ENCODE measurements at regions not wholly inside any gene's neighbourhood (a gene's known extent, or its start where the extent isn't known, plus 50 kb on each side); places are given as distances from the start of the nearest gene placed in this dataset.
"Not testable (repeated sequence)": the region's sequence is repeated elsewhere in the genome, so short reads cannot be mapped to it uniquely, and the experiment has no call there.

GRCh38 chr1:73770109-73770905 is 427.7 kb downstream of the LRRIQ3 start:
- DNase-seq (ENCODE audit: low spot score), result no peak

GRCh38 chr1:73766786-73767348 is 431.1 kb downstream of the LRRIQ3 start:
- DNase-seq (ENCODE audit: low spot score), result no peak

GRCh38 chr1:73765551-73766233 is 432.3 kb downstream of the LRRIQ3 start:
- DNase-seq (ENCODE audit: low spot score), result no peak

- DNase-seq (ENCODE audit: low spot score), result no peak
These were observed 436.4 kb downstream of the LRRIQ3 start for GRCh38 chr1:73761559-73761958.

GRCh38 chr1:73759011-73759410 is 439.0 kb downstream of the LRRIQ3 start:
- DNase-seq (ENCODE audit: low spot score), result no peak

GRCh38 chr1:73756817-73757216 is 441.2 kb downstream of the LRRIQ3 start:
- no peak for DNase-seq (ENCODE audit: low spot score)

- no peak for DNase-seq (ENCODE audit: low spot score)
These were observed 442.3 kb downstream of the LRRIQ3 start for GRCh38 chr1:73755649-73756048.

- DNase-seq (ENCODE audit: low spot score), result no peak
These were observed 448.0 kb downstream of the LRRIQ3 start for GRCh38 chr1:73749996-73750395.

GRCh38 chr1:73744985-73745384 is 453.0 kb downstream of the LRRIQ3 start:
- DNase-seq (ENCODE audit: low spot score), result no peak

- no peak for DNase-seq (ENCODE audit: low spot score)
These were observed 461.9 kb downstream of the LRRIQ3 start for GRCh38 chr1:73736125-73736524.

GRCh38 chr1:73727036-73727435 is 470.9 kb downstream of the LRRIQ3 start:
- DNase-seq (ENCODE audit: low spot score), result no peak

GRCh38 chr1:73722055-73722454 is 475.9 kb downstream of the LRRIQ3 start:
- no peak for DNase-seq (ENCODE audit: low spot score)

- DNase-seq (ENCODE audit: low spot score), result no peak
These were observed 480.0 kb downstream of the LRRIQ3 start for GRCh38 chr1:73717976-73718375.

GRCh38 chr1:73711089-73711488 is 486.9 kb downstream of the LRRIQ3 start:
- no peak for DNase-seq (ENCODE audit: low spot score)

- no peak for DNase-seq (ENCODE audit: low spot score)
These were observed 496.1 kb downstream of the LRRIQ3 start for GRCh38 chr1:73701826-73702225.

GRCh38 chr1:73676186-73676585 is 521.8 kb downstream of the LRRIQ3 start:
- DNase-seq (ENCODE audit: low spot score), result no peak

GRCh38 chr1:73674945-73675561 is 522.9 kb downstream of the LRRIQ3 start:
- peak; percentile 3 for DNase-seq (ENCODE audit: low spot score)

GRCh38 chr1:73673971-73674370 is 524.0 kb downstream of the LRRIQ3 start:
- no peak for DNase-seq (ENCODE audit: low spot score)

- no peak for DNase-seq (ENCODE audit: low spot score)
These were observed 526.4 kb downstream of the LRRIQ3 start for GRCh38 chr1:73671530-73671929.

GRCh38 chr1:73667959-73668358 is 530.0 kb downstream of the LRRIQ3 start:
- DNase-seq (ENCODE audit: low spot score), result not testable (repeated sequence)

- no peak for DNase-seq (ENCODE audit: low spot score)
These were observed 535.5 kb downstream of the LRRIQ3 start for GRCh38 chr1:73662526-73662925.

GRCh38 chr1:73659136-73659535 is 538.8 kb downstream of the LRRIQ3 start:
- DNase-seq (ENCODE audit: low spot score), result no peak

- DNase-seq (ENCODE audit: low spot score), result no peak
These were observed 543.3 kb downstream of the LRRIQ3 start for GRCh38 chr1:73654714-73655113.
